Endothelial cell of umbilical vein (primary cell): ENCODE measurements at regions not wholly inside any gene's neighbourhood (a gene's known extent, or its start where the extent isn't known, plus 50 kb on each side); places are given as distances from the start of the nearest gene placed in this dataset.

Source experiments
- BruUV-seq: library from RNA; stranded (reverse); fragments of 400-500 nt; replicated peaks from 2 replicates; lab custom pipeline; 2021; lab: Mats Ljungman, UMichigan
- CTCF ChIA-PET: fragments of 300-600, 350-600 bp; sonication (Branson Sonifier 250); formaldehyde crosslinking; loops from one replicate; lab custom pipeline; 2021; ENCODE audit warnings: antibody characterized with exemption, inconsistent platforms; lab: Charles Lee
- POLR2A ChIA-PET: fragments of 300-600, 350-600 bp; sonication (Branson Sonifier 250); formaldehyde crosslinking; loops from one replicate; lab custom pipeline; 2021; ENCODE audit warnings: antibody characterized with exemption, inconsistent platforms; lab: Charles Lee
- DNase-seq: peaks from one replicate; pipeline ENCODE4 v3.0.0-alpha.2; 2011; ENCODE audit warnings: low read depth, low spot score
- FAIRE-seq: peaks from 2 replicates; lab custom pipeline; 2011; peaks lifted over from hg19 to GRCh38; lab: Jason Lieb, UNC
- H2AFZ ChIP-seq: 2 replicates; pipeline ENCODE4 v1.6.0; 2012; ENCODE audit warnings: low read depth, low read length, control low read depth, inconsistent platforms
- H3K27ac ChIP-seq: 2 replicates; pipeline ENCODE4 v1.5.1; 2011; ENCODE audit warnings: low read depth, mild to moderate bottlenecking, control low read depth, low read length, moderate library complexity; ENCODE audit not compliant: insufficient read depth
- H3K27me3 ChIP-seq, 2 experiments: 2 replicates each; pipeline versions ENCODE4 v1.6.0 to v1.6.1; 2011; ENCODE audit warnings: low read length in 2 of 2, mixed read lengths in 1 of 2; ENCODE audit not compliant: control insufficient read depth in 2 of 2, insufficient read depth in 2 of 2
- H3K36me3 ChIP-seq, 2 experiments: 2 replicates in 1 of 2; 3 replicates in 1 of 2; pipeline ENCODE4 v1.5.1; 2011; ENCODE audit warnings: low read length in 2 of 2, mild to moderate bottlenecking in 1 of 2, moderate library complexity in 1 of 2; ENCODE audit not compliant: control insufficient read depth in 2 of 2, insufficient read depth in 2 of 2; ENCODE audit errors: extremely low read depth in 1 of 2
- H3K4me1 ChIP-seq: 3 replicates; pipeline ENCODE4 v1.5.1; 2011; ENCODE audit warnings: mild to moderate bottlenecking, low read length; ENCODE audit not compliant: control insufficient read depth, insufficient read depth; ENCODE audit errors: extremely low read depth
- H3K4me2 ChIP-seq: 2 replicates; pipeline ENCODE4 v1.6.1; 2011; ENCODE audit warnings: low read length, control low read depth, mixed read lengths; ENCODE audit not compliant: insufficient read depth
- H3K4me3 ChIP-seq, 3 experiments: fragments of 200-600 bp in 1 of 3; sonication (generic), shearing (Covaris generic) in 1 of 3; replicated peaks in 1 of 3; 2 replicates each; pipeline ENCODE4 v1.5.1; 2011 to 2016; ENCODE audit warnings: control low read depth in 3 of 3, low read length in 3 of 3, mild to moderate bottlenecking in 2 of 3, inconsistent platforms in 1 of 3, low read depth in 1 of 3, moderate library complexity in 1 of 3; ENCODE audit not compliant: insufficient read depth in 1 of 3
- H3K79me2 ChIP-seq: 2 replicates; pipeline ENCODE4 v1.6.0; 2012; ENCODE audit warnings: low read length, inconsistent platforms; ENCODE audit not compliant: control insufficient read depth, insufficient read depth
- H3K9ac ChIP-seq: replicated peaks from 2 replicates; pipeline ENCODE3; 2011; ENCODE audit warnings: low read length, control low read depth; ENCODE audit not compliant: insufficient read depth; ENCODE audit errors: extremely low read depth
- H3K9me1 ChIP-seq: replicated peaks from 3 replicates; pipeline ENCODE4 v1.6.0; 2011; ENCODE audit warnings: mild to moderate bottlenecking, low read length; ENCODE audit not compliant: control insufficient read depth, insufficient read depth; ENCODE audit errors: extremely low read depth
- H3K9me3 ChIP-seq: replicated peaks from 2 replicates; pipeline ENCODE4 v1.5.1; 2012; ENCODE audit warnings: low read length, inconsistent platforms; ENCODE audit not compliant: control insufficient read depth, insufficient read depth
- H4K20me1 ChIP-seq: replicated peaks from 2 replicates; pipeline ENCODE3; 2011; ENCODE audit warnings: mild to moderate bottlenecking, low read length; ENCODE audit not compliant: control insufficient read depth, insufficient read depth; ENCODE audit errors: extremely low read depth
- EZH2 ChIP-seq: IDR thresholded peaks from 2 replicates; pipeline ENCODE4 v1.6.1; 2012; ENCODE audit warnings: borderline replicate concordance, low read depth, mild to moderate bottlenecking, moderate library complexity, low read length, inconsistent platforms; ENCODE audit not compliant: severe bottlenecking
- FOS ChIP-seq: IDR thresholded peaks from 2 replicates; pipeline ENCODE4 v1.6.1; 2011; ENCODE audit warnings: mild to moderate bottlenecking, low read length, moderate library complexity, borderline replicate concordance; ENCODE audit not compliant: insufficient read depth
- GATA2 ChIP-seq: IDR thresholded peaks from 2 replicates; pipeline ENCODE4 v1.7.0; 2011; ENCODE audit warnings: low read depth, mild to moderate bottlenecking, moderate library complexity, mixed read lengths, low read length; ENCODE audit not compliant: insufficient read length, insufficient read depth
- JUN ChIP-seq: IDR thresholded peaks from 2 replicates; pipeline ENCODE4 v1.6.1; 2011; ENCODE audit warnings: borderline replicate concordance, low read depth; ENCODE audit not compliant: insufficient read length, insufficient read depth
- MYC ChIP-seq: IDR thresholded peaks from one replicate; pipeline ENCODE4 v1.6.1; 2011; ENCODE audit warnings: mild to moderate bottlenecking, low read depth, low read length
- POLR2A ChIP-seq: IDR thresholded peaks from 2 replicates; pipeline ENCODE4 v1.6.1; 2012; ENCODE audit warnings: low read depth, mild to moderate bottlenecking, control low read depth, low read length
- POLR2AphosphoS5 ChIP-seq: IDR thresholded peaks from 2 replicates; pipeline ENCODE4 v1.6.1; 2012; ENCODE audit warnings: low read depth, mild to moderate bottlenecking, control low read depth, low read length, moderate library complexity; ENCODE audit not compliant: insufficient read depth
- dilution Hi-C: fragments of 300-500 bp; cut with MboI; formaldehyde crosslinking; loops from one replicate; pipeline ENCODE4 v1.15.0; 2019; ENCODE audit warnings: low sequenced_read_pairs; ENCODE audit not compliant: extremely low pct_ligation_motif_present
- intact Hi-C: fragments of 100-400 bp; cut with micrococcal nuclease; formaldehyde crosslinking; loops from one replicate; pipeline ENCODE4 v1.10.0; 2022
- TF ChIP-seq, protein P1 (sequence below), 2 donors: IDR thresholded peaks; 1 replicate in 1 of 2; 2 replicates in 1 of 2; pipeline ENCODE4 v1.5.1; 2011; ENCODE audit warnings: low read length in 2 of 2, mild to moderate bottlenecking in 2 of 2, moderate library complexity in 2 of 2, control low read depth in 1 of 2, inconsistent platforms in 1 of 2, low read depth in 1 of 2; ENCODE audit not compliant: insufficient read depth in 1 of 2; ENCODE audit errors: extremely low read depth in 1 of 2
- TF ChIP-seq, protein P2 (sequence below): IDR thresholded peaks from 2 replicates; pipeline ENCODE4 v1.6.1; 2011; ENCODE audit not compliant: insufficient read depth, insufficient read length

GRCh38 chr6:155580904-155581303, 125.3 kb upstream of the NOX3 start:
- no peaks in the 10 kb centered on the region for H3K9me3 ChIP-seq
- H3K27me3 ChIP-seq: no peaks in the 10 kb centered on the region
- H3K9me1 ChIP-seq: no peaks in the 10 kb centered on the region
- H3K4me1 ChIP-seq: no peaks in the 10 kb centered on the region
- H2AFZ ChIP-seq: no peak overlapping the region
- no peaks in the 10 kb centered on the region for H4K20me1 ChIP-seq
- H3K4me3 ChIP-seq: no peak overlapping the region
- TF ChIP-seq FOS (no peak), POLR2A (no peak), GATA2 (no peak), MYC (no peak), POLR2AphosphoS5 (no peak), EZH2 (no peak), JUN (no peak)
- TF ChIP-seq, protein P1, sequence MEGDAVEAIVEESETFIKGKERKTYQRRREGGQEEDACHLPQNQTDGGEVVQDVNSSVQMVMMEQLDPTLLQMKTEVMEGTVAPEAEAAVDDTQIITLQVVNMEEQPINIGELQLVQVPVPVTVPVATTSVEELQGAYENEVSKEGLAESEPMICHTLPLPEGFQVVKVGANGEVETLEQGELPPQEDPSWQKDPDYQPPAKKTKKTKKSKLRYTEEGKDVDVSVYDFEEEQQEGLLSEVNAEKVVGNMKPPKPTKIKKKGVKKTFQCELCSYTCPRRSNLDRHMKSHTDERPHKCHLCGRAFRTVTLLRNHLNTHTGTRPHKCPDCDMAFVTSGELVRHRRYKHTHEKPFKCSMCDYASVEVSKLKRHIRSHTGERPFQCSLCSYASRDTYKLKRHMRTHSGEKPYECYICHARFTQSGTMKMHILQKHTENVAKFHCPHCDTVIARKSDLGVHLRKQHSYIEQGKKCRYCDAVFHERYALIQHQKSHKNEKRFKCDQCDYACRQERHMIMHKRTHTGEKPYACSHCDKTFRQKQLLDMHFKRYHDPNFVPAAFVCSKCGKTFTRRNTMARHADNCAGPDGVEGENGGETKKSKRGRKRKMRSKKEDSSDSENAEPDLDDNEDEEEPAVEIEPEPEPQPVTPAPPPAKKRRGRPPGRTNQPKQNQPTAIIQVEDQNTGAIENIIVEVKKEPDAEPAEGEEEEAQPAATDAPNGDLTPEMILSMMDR (IDR thresholded peaks at IDR 0.05; ENCODE audit: extremely low read depth in 1 of 2, insufficient read depth in 1 of 2, low read depth in 1 of 2, low read length in 2 of 2): no peak
- TF ChIP-seq, protein P2, sequence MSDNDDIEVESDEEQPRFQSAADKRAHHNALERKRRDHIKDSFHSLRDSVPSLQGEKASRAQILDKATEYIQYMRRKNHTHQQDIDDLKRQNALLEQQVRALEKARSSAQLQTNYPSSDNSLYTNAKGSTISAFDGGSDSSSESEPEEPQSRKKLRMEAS: no peak
- CTCF ChIA-PET: interaction anchor here (0.8 kb wide), 1 partner anchor 253 kb away, joined by 3 read pairs; no protein-coding TSS in a partner anchor
- H3K4me2 ChIP-seq: no peak overlapping the region
- intact Hi-C loops: no loop called here
- dilution Hi-C loops: no loop called here
- no peak overlapping the region for H3K9ac ChIP-seq
- POLR2A ChIA-PET: no interaction called here
- no peaks in the 10 kb centered on the region for H3K79me2 ChIP-seq
- H3K27ac ChIP-seq: no peak overlapping the region
- H3K36me3 ChIP-seq: no peaks in the 10 kb centered on the region
- DNase-seq (no peak), FAIRE-seq (no peak)
- no TSS peak for BruUV-seq
